ENCODE measurements at regions not wholly inside any gene's neighbourhood (a gene's known extent, or its start where the extent isn't known, plus 50 kb on each side); places are given as distances from the start of the nearest gene placed in this dataset.

DNA sequence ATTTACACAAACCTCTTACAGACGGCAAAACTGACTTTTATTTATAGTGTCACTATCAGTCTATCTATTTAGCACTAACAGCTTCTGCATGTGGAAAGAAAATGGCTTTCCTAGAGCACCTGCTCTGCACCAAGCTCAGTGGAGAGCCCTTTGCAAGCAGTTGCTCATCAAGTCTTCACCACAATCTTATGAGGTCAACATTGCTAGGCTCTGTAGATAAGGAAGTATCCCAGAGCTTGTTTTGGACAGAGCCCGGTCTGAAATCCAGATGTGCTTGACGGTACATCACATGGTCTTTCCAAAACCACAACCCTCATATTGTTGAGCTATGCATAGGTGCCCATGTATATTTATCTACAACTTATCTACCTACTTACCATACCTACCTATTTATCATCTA lies 572.7 kb upstream of the CDH5 start:
- TF ChIP-seq, protein P1, sequence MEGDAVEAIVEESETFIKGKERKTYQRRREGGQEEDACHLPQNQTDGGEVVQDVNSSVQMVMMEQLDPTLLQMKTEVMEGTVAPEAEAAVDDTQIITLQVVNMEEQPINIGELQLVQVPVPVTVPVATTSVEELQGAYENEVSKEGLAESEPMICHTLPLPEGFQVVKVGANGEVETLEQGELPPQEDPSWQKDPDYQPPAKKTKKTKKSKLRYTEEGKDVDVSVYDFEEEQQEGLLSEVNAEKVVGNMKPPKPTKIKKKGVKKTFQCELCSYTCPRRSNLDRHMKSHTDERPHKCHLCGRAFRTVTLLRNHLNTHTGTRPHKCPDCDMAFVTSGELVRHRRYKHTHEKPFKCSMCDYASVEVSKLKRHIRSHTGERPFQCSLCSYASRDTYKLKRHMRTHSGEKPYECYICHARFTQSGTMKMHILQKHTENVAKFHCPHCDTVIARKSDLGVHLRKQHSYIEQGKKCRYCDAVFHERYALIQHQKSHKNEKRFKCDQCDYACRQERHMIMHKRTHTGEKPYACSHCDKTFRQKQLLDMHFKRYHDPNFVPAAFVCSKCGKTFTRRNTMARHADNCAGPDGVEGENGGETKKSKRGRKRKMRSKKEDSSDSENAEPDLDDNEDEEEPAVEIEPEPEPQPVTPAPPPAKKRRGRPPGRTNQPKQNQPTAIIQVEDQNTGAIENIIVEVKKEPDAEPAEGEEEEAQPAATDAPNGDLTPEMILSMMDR (IDR thresholded peaks at IDR 0.05), result no peak
- TF ChIP-seq POLR2A (IDR thresholded peaks at IDR 0.05; ENCODE audit: low read depth), result no peak
- no peak for TF ChIP-seq POLR2AphosphoS5 (IDR thresholded peaks at IDR 0.05)
